IMR-90 (cell line): ENCODE measurements at regions not wholly inside any gene's neighbourhood (a gene's known extent, or its start where the extent isn't known, plus 50 kb on each side); places are given as distances from the start of the nearest gene placed in this dataset.

Source experiments
- ATAC-seq: fragments of 200-7000 bp; cut with Tn5 transposase; 2 replicates; pipeline ENCODE4 v1.9.1; 2020; ENCODE audit warnings: low read depth, mild to moderate bottlenecking, moderate library complexity
- BruUV-seq: library from RNA; stranded (reverse); fragments of 400-500 nt; replicated peaks from 2 replicates; lab custom pipeline; 2021; lab: Mats Ljungman, UMichigan
- CTCF ChIA-PET: fragments of 300-600 bp; formaldehyde crosslinking; extraction: SDS; loops from one replicate; lab custom pipeline; 2021; ENCODE audit warnings: antibody characterized with exemption; lab: Yijun Ruan, JAX
- POLR2A ChIA-PET: fragments of 300-600 bp; sonication (Branson Sonifier 250); formaldehyde crosslinking; loops from one replicate; lab custom pipeline; 2022; ENCODE audit warnings: antibody characterized with exemption; ENCODE audit not compliant: unreplicated experiment; lab: Charles Lee
- DNase-seq: peaks from one replicate; pipeline ENCODE4 v3.0.0; 2013
- H2AFZ ChIP-seq: replicated peaks from 2 replicates; pipeline ENCODE3; 2013; ENCODE audit warnings: low read length, mild to moderate bottlenecking; ENCODE audit not compliant: poor library complexity
- H2AK5ac ChIP-seq: 2 replicates; pipeline ENCODE4 v1.6.1; 2013; ENCODE audit warnings: low read depth, low read length, inconsistent platforms
- H2AK9ac ChIP-seq: replicated peaks from 2 replicates; pipeline ENCODE3; 2013; ENCODE audit warnings: mild to moderate bottlenecking, low read depth, low read length, moderate library complexity; ENCODE audit not compliant: poor library complexity
- H2BK120ac ChIP-seq: 2 replicates; pipeline ENCODE4 v1.6.1; 2013; ENCODE audit warnings: low read depth, low read length, inconsistent platforms
- H2BK15ac ChIP-seq: 3 replicates; pipeline ENCODE4 v1.6.1; 2013; ENCODE audit warnings: low read depth, low read length, inconsistent platforms
- H2BK20ac ChIP-seq: 2 replicates; pipeline ENCODE4 v1.6.1; 2013; ENCODE audit warnings: low read depth, mild to moderate bottlenecking, inconsistent platforms, low read length, moderate library complexity
- H2BK5ac ChIP-seq: 2 replicates; pipeline ENCODE4 v1.6.1; 2013; ENCODE audit warnings: mild to moderate bottlenecking, low read depth, low read length, inconsistent platforms; ENCODE audit not compliant: poor library complexity, severe bottlenecking
- H3K14ac ChIP-seq: replicated peaks from 2 replicates; pipeline ENCODE4 v1.6.1; 2013; ENCODE audit warnings: low read depth, low read length, inconsistent platforms
- H3K18ac ChIP-seq: 2 replicates; pipeline ENCODE4 v1.6.1; 2013; ENCODE audit warnings: low read depth, low read length, control low read depth
- H3K23ac ChIP-seq: 2 replicates; pipeline ENCODE4 v1.6.1; 2013; ENCODE audit warnings: low read depth, low read length, inconsistent platforms
- H3K27ac ChIP-seq: 2 replicates; pipeline ENCODE4 v1.5.1; 2013; ENCODE audit warnings: mild to moderate bottlenecking, control low read depth, low read length; ENCODE audit not compliant: insufficient read depth
- H3K27me3 ChIP-seq: 2 replicates; pipeline ENCODE4 v1.6.1; 2013; ENCODE audit warnings: low read length; ENCODE audit not compliant: control insufficient read depth, insufficient read depth
- H3K36me3 ChIP-seq: 2 replicates; pipeline ENCODE4 v1.6.1; 2013; ENCODE audit warnings: low read length, mixed read lengths; ENCODE audit not compliant: control insufficient read depth, insufficient read depth
- H3K4ac ChIP-seq: 2 replicates; pipeline ENCODE4 v1.6.1; 2013; ENCODE audit warnings: low read depth, low read length, inconsistent platforms
- H3K4me1 ChIP-seq: 2 replicates; pipeline ENCODE4 v1.6.1; 2013; ENCODE audit warnings: low read length, mixed read lengths; ENCODE audit not compliant: control insufficient read depth, insufficient read depth
- H3K4me2 ChIP-seq: 2 replicates; pipeline ENCODE4 v1.6.1; 2013; ENCODE audit warnings: low read depth, mild to moderate bottlenecking, control low read depth, low read length, moderate library complexity
- H3K4me3 ChIP-seq: 2 replicates; pipeline ENCODE4 v1.5.1; 2013; ENCODE audit warnings: low read depth, mild to moderate bottlenecking, control low read depth, low read length, moderate library complexity; ENCODE audit not compliant: insufficient read depth
- H3K56ac ChIP-seq: 2 replicates; pipeline ENCODE4 v1.6.1; 2013; ENCODE audit warnings: low read length, inconsistent platforms; ENCODE audit not compliant: insufficient read depth; ENCODE audit errors: extremely low read depth
- H3K79me1 ChIP-seq, 2 experiments: 2 replicates each; pipeline ENCODE4 v1.6.1; 2013; ENCODE audit warnings: low read length in 2 of 2, inconsistent platforms in 1 of 2, low read depth in 1 of 2
- H3K9ac ChIP-seq: 2 replicates; pipeline ENCODE4 v1.6.1; 2013; ENCODE audit warnings: low read depth, low read length, control low read depth
- H3K9me1 ChIP-seq: 2 replicates; pipeline ENCODE4 v1.6.1; 2013; ENCODE audit warnings: low read length, inconsistent platforms; ENCODE audit not compliant: insufficient read depth
- H3K9me3 ChIP-seq: 2 replicates; pipeline ENCODE4 v1.6.1; 2013; ENCODE audit warnings: low read length; ENCODE audit not compliant: control insufficient read depth, insufficient read depth
- H4K20me1 ChIP-seq: 2 replicates; pipeline ENCODE4 v1.6.1; 2013; ENCODE audit warnings: low read length, inconsistent platforms; ENCODE audit not compliant: insufficient read depth
- H4K5ac ChIP-seq: 2 replicates; pipeline ENCODE4 v1.6.1; 2013; ENCODE audit warnings: mild to moderate bottlenecking, low read depth, low read length, control low read depth
- H4K8ac ChIP-seq, 2 experiments: 2 replicates each; pipeline ENCODE4 v1.6.1; 2013; ENCODE audit warnings: low read depth in 2 of 2, low read length in 2 of 2, control low read depth in 1 of 2, inconsistent platforms in 1 of 2
- H4K91ac ChIP-seq: 2 replicates; pipeline ENCODE4 v1.6.1; 2013; ENCODE audit warnings: low read depth, low read length, inconsistent platforms; ENCODE audit not compliant: insufficient read depth
- BHLHE40 ChIP-seq: fragments of 150-350 bp; IDR thresholded peaks from 2 replicates; pipeline ENCODE4 v1.6.1; 2016; ENCODE audit warnings: mild to moderate bottlenecking, low read depth, low read length
- CEBPB ChIP-seq: IDR thresholded peaks from 2 replicates; pipeline ENCODE4 v1.6.1; 2012; ENCODE audit warnings: low read depth, low read length, improper control_type of control experiment
- CHD1 ChIP-seq: IDR thresholded peaks from 2 replicates; pipeline ENCODE4 v1.6.1; 2012; ENCODE audit warnings: low read depth, low read length, improper control_type of control experiment
- CTCF ChIP-seq: conservative IDR thresholded peaks from 2 replicates; pipeline ENCODE4 v1.5.1; 2012; ENCODE audit warnings: mild to moderate bottlenecking, low read depth, low read length, improper control_type of control experiment
- ELK1 ChIP-seq: fragments of 150-350 bp; IDR thresholded peaks from 2 replicates; pipeline ENCODE4 v1.6.1; 2016; ENCODE audit warnings: low read depth, mild to moderate bottlenecking, low read length, moderate library complexity, borderline replicate concordance
- FOS ChIP-seq: fragments of 150-350 bp; IDR thresholded peaks from 2 replicates; pipeline ENCODE4 v1.6.1; 2016; ENCODE audit warnings: low read depth, low read length
- MAFK ChIP-seq: IDR thresholded peaks from 2 replicates; pipeline ENCODE4 v1.6.1; 2012; ENCODE audit warnings: low read depth, low read length, improper control_type of control experiment
- MAZ ChIP-seq: IDR thresholded peaks from 2 replicates; pipeline ENCODE4 v1.6.1; 2012; ENCODE audit warnings: low read depth, mild to moderate bottlenecking, low read length, improper control_type of control experiment, moderate library complexity, borderline replicate concordance
- MXI1 ChIP-seq: IDR thresholded peaks from 2 replicates; pipeline ENCODE4 v1.6.1; 2012; ENCODE audit warnings: low read depth, mild to moderate bottlenecking, low read length, moderate library complexity, borderline replicate concordance
- NFE2L2 ChIP-seq: fragments of 150-350 bp; IDR thresholded peaks from 2 replicates; pipeline ENCODE4 v1.6.1; 2016; ENCODE audit warnings: low read depth, mild to moderate bottlenecking, low read length
- POLR2A ChIP-seq: IDR thresholded peaks from 2 replicates; pipeline ENCODE4 v1.6.1; 2012; ENCODE audit warnings: mild to moderate bottlenecking, low read depth, low read length
- RAD21 ChIP-seq: IDR thresholded peaks from 2 replicates; pipeline ENCODE4 v1.6.1; 2012; ENCODE audit warnings: low read length, improper control_type of control experiment
- RCOR1 ChIP-seq: IDR thresholded peaks from 2 replicates; pipeline ENCODE4 v1.6.1; 2012; ENCODE audit warnings: mild to moderate bottlenecking, low read length, improper control_type of control experiment; ENCODE audit not compliant: insufficient replicate concordance
- RFX5 ChIP-seq: IDR thresholded peaks from 2 replicates; pipeline ENCODE4 v1.8.0; 2012; ENCODE audit warnings: low read depth, mild to moderate bottlenecking, low read length, moderate library complexity
- SMC3 ChIP-seq: fragments of 150-350 bp; IDR thresholded peaks from 2 replicates; pipeline ENCODE4 v1.6.1; 2016; ENCODE audit warnings: low read depth, mild to moderate bottlenecking, antibody characterized with exemption, low read length, moderate library complexity
- WGBS, 2 experiments: methylation state at CpG; one replicate each; pipeline versions ENCODE4 v1.1.5 to v1.1.7; 2013; ENCODE audit warnings: missing lambda C conversion rate in 2 of 2; ENCODE audit not compliant: insufficient read length in 1 of 2; ENCODE audit errors: extremely low coverage in 2 of 2; 5-methylcytosine and 5-hydroxymethylcytosine counted together
- dilution Hi-C: fragments of 300-500 bp; cut with HindIII; formaldehyde crosslinking; loops from one replicate; pipeline ENCODE4 v1.14.3; 2018; ENCODE audit warnings: low sequenced_read_pairs; ENCODE audit not compliant: unreplicated experiment
- in situ Hi-C: fragments of 300-500 bp; cut with MboI; formaldehyde crosslinking; loops from 3 replicates; pipeline ENCODE4 v1.14.3; 2019; ENCODE audit warnings: low sequenced_read_pairs, inconsistent platforms, mixed read lengths
- intact Hi-C: fragments of 100-400 bp; cut with micrococcal nuclease; formaldehyde crosslinking; loops from 2 replicates; pipeline ENCODE4 v1.10.0; 2022
- TF ChIP-seq, protein P1 (sequence below): fragments of 150-350 bp; IDR thresholded peaks from 2 replicates; pipeline ENCODE4 v1.6.1; 2017; ENCODE audit warnings: mild to moderate bottlenecking, antibody characterized with exemption, low read length, low read depth

DNA sequence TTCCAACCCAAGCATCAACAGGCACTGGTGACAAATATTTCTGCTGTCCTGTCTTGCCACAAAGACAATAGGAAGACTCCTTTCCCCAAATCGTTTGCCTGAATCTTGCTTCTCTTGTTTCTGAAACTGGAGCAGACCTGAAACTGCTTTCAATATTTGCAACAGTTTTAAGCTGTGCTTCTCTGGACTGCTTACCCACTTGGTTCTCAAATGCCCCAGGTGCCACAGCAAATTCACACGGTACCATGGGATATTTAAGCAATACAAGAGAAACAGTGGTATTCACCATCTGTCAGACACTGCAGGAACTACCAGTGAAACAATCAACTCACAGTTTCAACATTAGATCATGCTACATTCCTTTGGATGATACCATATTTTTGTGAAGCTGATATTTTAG lies 309.4 kb downstream of the PARP8 start:
- 0% methylated on average over 1 of the region's 2 CpGs; no CpG with 5 or more reads in 1 of the 2 experiments for WGBS, 2 experiments
- Histone ChIP-seq H4K8ac (no peak overlapping the region), H2AK9ac (no peak overlapping the region), H3K9ac (no peak overlapping the region), H3K79me1 (no peaks in the 10 kb centered on the region), H3K27me3 (no peaks in the 10 kb centered on the region; the same call in 1 of the 2 replicates), H3K14ac (no peak overlapping the region), H3K4me3 (no peak overlapping the region), H3K27ac (no peak overlapping the region), H2BK20ac (no peak overlapping the region), H2BK5ac (no peak overlapping the region), H2BK120ac (no peak overlapping the region), H3K9me1 (no peaks in the 10 kb centered on the region), H3K18ac (no peak overlapping the region), H2AFZ (no peak overlapping the region), H3K4ac (no peak overlapping the region), H4K91ac (no peak overlapping the region), H3K23ac (no peak overlapping the region), H4K5ac (no peak overlapping the region), H3K56ac (no peak overlapping the region), H4K20me1 (no peaks in the 10 kb centered on the region), H3K4me2 (no peak overlapping the region), H2AK5ac (no peak overlapping the region), H2BK15ac (no peak overlapping the region), H3K9me3 (no peaks in the 10 kb centered on the region), H3K4me1 (no peaks in the 10 kb centered on the region), H3K36me3 (no peaks in the 10 kb centered on the region)
- BruUV-seq: no TSS peak
- dilution Hi-C loops: no loop called here
- DNase-seq (no peak), ATAC-seq (no peak)
- POLR2A ChIA-PET: no interaction called here
- in situ Hi-C loops: no loop called here
- intact Hi-C loops: no loop called here
- CTCF ChIA-PET: no interaction called here
- TF ChIP-seq ELK1 (no peak), POLR2A (no peak), RCOR1 (no peak), CHD1 (no peak), CEBPB (no peak), MAFK (no peak), FOS (no peak), MXI1 (no peak), MAZ (no peak), BHLHE40 (no peak), NFE2L2 (no peak), RAD21 (no peak), CTCF (no peak), SMC3 (no peak), RFX5 (no peak)
- TF ChIP-seq, protein P1, sequence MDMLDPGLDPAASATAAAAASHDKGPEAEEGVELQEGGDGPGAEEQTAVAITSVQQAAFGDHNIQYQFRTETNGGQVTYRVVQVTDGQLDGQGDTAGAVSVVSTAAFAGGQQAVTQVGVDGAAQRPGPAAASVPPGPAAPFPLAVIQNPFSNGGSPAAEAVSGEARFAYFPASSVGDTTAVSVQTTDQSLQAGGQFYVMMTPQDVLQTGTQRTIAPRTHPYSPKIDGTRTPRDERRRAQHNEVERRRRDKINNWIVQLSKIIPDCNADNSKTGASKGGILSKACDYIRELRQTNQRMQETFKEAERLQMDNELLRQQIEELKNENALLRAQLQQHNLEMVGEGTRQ: no peak
